B cell (primary cell): ENCODE measurements at regions not wholly inside any gene's neighbourhood (a gene's known extent, or its start where the extent isn't known, plus 50 kb on each side); places are given as distances from the start of the nearest gene placed in this dataset.

ENCODE experiments used
- ATAC-seq: fragments of 200-7000 bp; cut with Tn5 transposase; one replicate; pipeline ENCODE4 v1.10.0; 2021; ENCODE audit warnings: low read depth, mild to moderate bottlenecking, moderate number of reproducible peaks, moderate library complexity
- CTCF ChIA-PET: fragments of 350-600 bp; sonication (Branson Sonifier 250); formaldehyde crosslinking; loops from one replicate; lab custom pipeline; 2021; ENCODE audit warnings: antibody characterized with exemption, inconsistent platforms; lab: Charles Lee
- POLR2A ChIA-PET: fragments of 350-600 bp; sonication (Branson Sonifier 250); formaldehyde crosslinking; loops from one replicate; lab custom pipeline; 2021; ENCODE audit warnings: antibody characterized with exemption; lab: Charles Lee
- DNase-seq: peaks from one replicate; pipeline ENCODE4 v3.0.0; 2013
- H2AFZ ChIP-seq: 2 replicates; pipeline ENCODE4 v1.6.1; 2012; ENCODE audit warnings: mild to moderate bottlenecking, low read depth, low read length; ENCODE audit not compliant: insufficient read depth, poor library complexity, severe bottlenecking
- H3K27ac ChIP-seq, 2 donors: 1 replicate in 1 of 2; 2 replicates in 1 of 2; pipeline ENCODE4 v1.5.1; 2012 to 2013; ENCODE audit warnings: low read length in 2 of 2, mild to moderate bottlenecking in 2 of 2, moderate library complexity in 1 of 2
- H3K27me3 ChIP-seq, 4 experiments: fragments of 200-600 bp in 1 of 4; sonication (generic) in 1 of 4; replicated peaks in 1 of 4; 1 replicate in 2 of 4; 2 replicates in 2 of 4; pipeline versions ENCODE4 v1.6.1 to v1.7.0; 2013 to 2016; ENCODE audit warnings: low read length in 3 of 4, mild to moderate bottlenecking in 2 of 4, mixed read lengths in 1 of 4, moderate library complexity in 1 of 4; ENCODE audit not compliant: insufficient read depth in 4 of 4, control insufficient read depth in 3 of 4; ENCODE audit errors: control extremely low read depth in 1 of 4
- H3K36me3 ChIP-seq, 2 experiments: replicated peaks in 1 of 2; 1 replicate in 1 of 2; 2 replicates in 1 of 2; pipeline versions ENCODE4 v1.6.1 to v1.7.1; 2013; ENCODE audit warnings: low read length in 1 of 2; ENCODE audit not compliant: insufficient read depth in 2 of 2, control insufficient read depth in 1 of 2; ENCODE audit errors: control extremely low read depth in 1 of 2, extremely low read depth in 1 of 2
- H3K4me1 ChIP-seq, 2 donors: fragments of 200-600 bp in 1 of 2; sonication (generic) in 1 of 2; 1 replicate in 1 of 2; 2 replicates in 1 of 2; pipeline versions ENCODE4 v1.5.1 to v1.6.1; 2013 to 2017; ENCODE audit warnings: low read length in 2 of 2; ENCODE audit not compliant: control insufficient read depth in 2 of 2, insufficient read depth in 2 of 2
- H3K4me2 ChIP-seq: replicated peaks from 2 replicates; pipeline ENCODE3; 2012; ENCODE audit warnings: mild to moderate bottlenecking, low read depth, low read length; ENCODE audit not compliant: poor library complexity, severe bottlenecking
- H3K4me3 ChIP-seq, 5 experiments: fragments of 200-600 bp in 1 of 5; sonication (generic) in 1 of 5; 1 replicate in 3 of 5; 2 replicates in 2 of 5; pipeline versions ENCODE4 v1.5.1 to v1.7.0; 2011 to 2016; ENCODE audit warnings: low read length in 4 of 5, mild to moderate bottlenecking in 4 of 5, low read depth in 2 of 5, control low read depth in 1 of 5, moderate library complexity in 1 of 5; ENCODE audit not compliant: insufficient read depth in 1 of 5; ENCODE audit errors: control extremely low read depth in 1 of 5, extremely low read depth in 1 of 5
- H3K79me2 ChIP-seq: fragments of 200-600 bp; sonication (generic); one replicate; pipeline ENCODE4 v1.6.0; 2016; ENCODE audit warnings: low read length; ENCODE audit not compliant: control insufficient read depth, insufficient read depth
- H3K9ac ChIP-seq: fragments of 200-600 bp; sonication (generic); 2 replicates; pipeline ENCODE4 v1.6.1; 2017; ENCODE audit warnings: mild to moderate bottlenecking, low read length, moderate library complexity
- H3K9me3 ChIP-seq, 3 donors: one replicate each; pipeline versions ENCODE4 v1.6.1 to v1.7.1; 2013; ENCODE audit warnings: low read length in 2 of 3; ENCODE audit not compliant: control insufficient read depth in 2 of 3, insufficient read depth in 1 of 3; ENCODE audit errors: control extremely low read depth in 1 of 3
- H4K20me1 ChIP-seq: 2 replicates; pipeline ENCODE4 v1.6.0; 2012; ENCODE audit warnings: mild to moderate bottlenecking, low read length; ENCODE audit not compliant: insufficient read depth, control insufficient read depth, poor library complexity, severe bottlenecking
- H3K27ac Mint-ChIP-seq: one replicate; pipeline ENCODE4 v1.8.0; 2021; ENCODE audit warnings: mixed read lengths
- H3K27me3 Mint-ChIP-seq: one replicate; pipeline ENCODE4 v1.8.0; 2021; ENCODE audit warnings: mixed read lengths
- H3K4me1 Mint-ChIP-seq: one replicate; pipeline ENCODE4 v1.8.0; 2021; ENCODE audit warnings: mixed read lengths
- H3K4me3 Mint-ChIP-seq: one replicate; pipeline ENCODE4 v1.8.0; 2021; ENCODE audit warnings: mixed read lengths
- H3K9me3 Mint-ChIP-seq: one replicate; pipeline ENCODE4 v1.8.0; 2022; ENCODE audit warnings: mixed read lengths; ENCODE audit not compliant: insufficient read depth
- CTCF ChIP-seq: fragments of 200-600 bp; IDR thresholded peaks from one replicate; pipeline ENCODE4 v1.8.0; 2022; ENCODE audit warnings: antibody characterized with exemption, mild to moderate bottlenecking
- EZH2 ChIP-seq: IDR thresholded peaks from 2 replicates; pipeline ENCODE4 v1.6.1; 2012; ENCODE audit warnings: borderline replicate concordance, low read depth, mild to moderate bottlenecking, moderate library complexity, low read length; ENCODE audit not compliant: insufficient read depth, poor library complexity, severe bottlenecking
- WGBS: methylation state at CpG from one replicate; pipeline ENCODE4 v1.1.5; 2013; ENCODE audit warnings: missing lambda C conversion rate; ENCODE audit not compliant: insufficient coverage; 5-methylcytosine and 5-hydroxymethylcytosine counted together
- intact Hi-C: fragments of 100-400 bp; cut with micrococcal nuclease; formaldehyde crosslinking; loops from one replicate; pipeline ENCODE4 v1.10.0; 2022

DNA sequence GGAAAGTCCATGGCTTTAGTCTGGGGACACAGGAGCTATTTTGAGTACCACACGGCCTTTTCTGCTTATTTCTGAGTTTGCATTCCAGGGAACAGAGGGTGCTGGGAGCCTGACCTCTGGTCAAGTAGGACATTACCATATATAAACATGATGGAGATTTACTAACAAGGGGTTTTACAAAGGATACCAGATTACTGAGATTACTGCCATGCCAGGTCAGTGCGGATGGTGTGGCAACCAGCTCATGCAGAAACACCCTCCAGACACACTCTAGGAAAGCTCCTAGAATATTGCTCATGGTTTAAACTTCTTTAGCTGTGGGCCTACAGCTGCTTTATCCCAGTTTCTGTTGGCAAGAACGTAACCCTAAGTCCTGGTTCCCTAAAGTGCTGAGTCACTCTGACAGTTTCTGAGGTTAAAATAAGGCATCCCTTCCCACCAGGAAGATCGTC is 54.3 kb upstream of the AGTR1 start:
- intact Hi-C loops: no loop called here
- H3K27ac Mint-ChIP-seq: no peak overlapping the region
- no peak overlapping the region for H3K4me3 Mint-ChIP-seq
- H3K4me1 Mint-ChIP-seq: no peaks in the 10 kb centered on the region
- H3K9me3 Mint-ChIP-seq: no peaks in the 10 kb centered on the region
- ATAC-seq (no peak), DNase-seq (no peak)
- no peaks in the 10 kb centered on the region for H3K27me3 Mint-ChIP-seq
- Histone ChIP-seq H4K20me1 (no peaks in the 10 kb centered on the region), H3K27me3 (no peaks in the 10 kb centered on the region), H3K4me3 (no peak overlapping the region), H3K4me1 (no peaks in the 10 kb centered on the region), H3K79me2 (no peaks in the 10 kb centered on the region), H2AFZ (no peak overlapping the region), H3K9me3 (no peaks in the 10 kb centered on the region), H3K9ac (no peak overlapping the region), H3K36me3 (no peaks in the 10 kb centered on the region), H3K27ac (no peak overlapping the region), H3K4me2 (no peak overlapping the region)
- POLR2A ChIA-PET: no interaction called here
- TF ChIP-seq EZH2 (no peak), CTCF (no peak)
- 78% methylated on average over 3 of the region's 4 CpGs for WGBS
- CTCF ChIA-PET: no interaction called here

DNA sequence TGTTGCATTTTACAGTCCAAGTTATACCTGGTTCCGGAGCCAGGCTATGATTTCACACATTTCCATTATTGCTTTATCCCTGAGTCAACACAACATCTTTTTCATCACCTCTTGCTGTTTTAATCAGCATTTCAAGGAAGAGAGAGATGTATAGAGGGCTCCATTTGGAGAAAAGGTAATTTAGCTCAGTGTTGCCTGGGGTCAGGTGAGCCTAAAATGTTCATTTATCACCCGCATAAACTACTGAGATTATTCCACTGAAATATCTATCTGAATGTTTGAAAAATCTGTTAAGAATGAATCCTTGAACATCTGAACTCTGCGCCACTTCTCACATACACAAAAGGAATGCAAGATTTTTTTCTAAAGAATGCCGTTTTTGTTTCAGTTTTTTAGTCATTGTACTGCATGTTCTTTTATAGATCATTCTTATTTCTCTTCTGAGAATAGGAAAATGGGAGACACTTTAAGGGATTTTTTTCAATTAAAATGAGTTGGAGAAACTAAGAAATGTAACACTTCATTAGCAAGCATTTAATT is 51.5 kb upstream of the AGTR1 start:
- no peaks in the 10 kb centered on the region for H3K9me3 Mint-ChIP-seq
- ATAC-seq (no peak), DNase-seq (no peak)
- no peak overlapping the region for H3K4me2 ChIP-seq
- no peaks in the 10 kb centered on the region for H3K9me3 ChIP-seq
- no peak overlapping the region for H3K27ac Mint-ChIP-seq
- ChIA-PET POLR2A (no interaction called here), CTCF (no interaction called here)
- no peak overlapping the region for H3K4me3 Mint-ChIP-seq
- H3K79me2 ChIP-seq: no peaks in the 10 kb centered on the region
- no peaks in the 10 kb centered on the region for H3K4me1 Mint-ChIP-seq
- WGBS: no CpG with 5 or more reads among the region's 4 CpGs
- no peak overlapping the region for H3K4me3 ChIP-seq
- no peaks in the 10 kb centered on the region for H3K27me3 ChIP-seq
- no peaks in the 10 kb centered on the region for H3K36me3 ChIP-seq
- H3K4me1 ChIP-seq: no peaks in the 10 kb centered on the region
- TF ChIP-seq EZH2 (no peak), CTCF (no peak)
- H3K27ac ChIP-seq: no peak overlapping the region
- intact Hi-C loops: no loop called here
- no peak overlapping the region for H2AFZ ChIP-seq
- H4K20me1 ChIP-seq: no peaks in the 10 kb centered on the region
- H3K9ac ChIP-seq: no peak overlapping the region
- no peaks in the 10 kb centered on the region for H3K27me3 Mint-ChIP-seq
